Left forelimb (tissue), 1 donor: ENCODE measurements at regions not wholly inside any gene's neighbourhood (a gene's known extent, or its start where the extent isn't known, plus 50 kb on each side); places are given as distances from the start of the nearest gene placed in this dataset.

Experiments
- DNase-seq: peaks from one replicate; pipeline ENCODE4 v3.0.0-alpha.2; 2018; ENCODE audit warnings: low spot score

- DNase-seq = no peak
These were observed 786.6 kb upstream of the SOX9 start for GRCh38 chr17:71334048-71334751.

DNA sequence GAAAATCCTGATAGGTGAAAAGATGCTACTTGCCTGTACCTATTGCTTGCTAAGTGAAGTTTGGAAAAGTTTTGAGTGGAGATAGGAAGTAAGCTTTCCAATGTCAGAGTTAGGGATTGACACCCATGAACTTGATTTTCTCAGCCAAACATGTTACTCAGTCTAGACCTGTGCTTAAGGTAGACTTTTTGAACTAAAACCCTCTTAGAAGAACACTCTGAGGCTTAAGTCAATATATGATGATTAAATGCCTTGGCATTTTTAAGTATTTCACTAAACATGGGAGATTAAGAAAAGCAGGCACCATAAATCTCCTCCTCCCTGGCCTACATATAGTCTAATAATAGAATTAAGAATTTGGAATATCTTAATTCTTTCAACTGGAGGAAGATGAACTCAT, 785.6 kb upstream of the SOX9 start:
- DNase-seq = no peak

GRCh38 chr17:71337938-71338337, 782.9 kb upstream of the SOX9 start:
- DNase-seq = no peak

DNA sequence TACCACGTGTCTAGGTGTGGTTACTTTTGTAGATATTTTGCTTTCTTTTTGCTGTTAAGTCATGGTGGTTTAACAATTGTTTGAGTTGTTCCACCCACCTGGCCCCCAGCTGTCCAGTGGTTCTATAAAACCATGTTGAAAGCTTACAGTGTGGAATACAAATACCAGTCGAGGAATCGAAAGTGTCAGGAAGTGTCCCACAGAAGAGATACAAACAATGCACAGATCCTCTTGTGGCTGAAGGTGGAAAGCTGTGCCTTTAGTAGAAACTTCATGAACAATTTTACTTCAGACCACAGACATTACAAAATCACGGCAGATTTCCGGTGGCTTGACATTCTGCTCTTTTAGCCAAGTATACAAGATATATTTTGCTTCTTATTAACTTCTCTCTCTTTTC, 782.4 kb upstream of the SOX9 start:
- no peak for DNase-seq

DNA sequence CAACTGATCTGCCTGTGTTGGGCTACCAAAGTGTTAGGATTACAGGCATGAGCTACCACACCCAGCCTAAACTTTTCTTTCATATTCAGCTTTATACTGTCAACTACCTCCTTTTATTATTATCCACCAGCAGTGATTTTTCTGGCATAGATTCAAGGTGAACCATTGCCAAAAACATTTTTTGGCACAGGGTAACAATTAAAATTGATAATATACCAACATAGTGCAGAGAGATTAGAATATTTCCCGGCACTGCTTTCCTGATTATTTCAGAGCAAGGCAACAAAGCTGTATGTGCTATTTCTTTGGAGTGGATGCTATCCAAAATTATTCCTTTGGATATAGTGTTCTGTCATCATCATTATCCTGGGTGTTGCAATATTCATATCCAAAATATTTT, 781.6 kb upstream of the SOX9 start:
- no peak for DNase-seq

DNA sequence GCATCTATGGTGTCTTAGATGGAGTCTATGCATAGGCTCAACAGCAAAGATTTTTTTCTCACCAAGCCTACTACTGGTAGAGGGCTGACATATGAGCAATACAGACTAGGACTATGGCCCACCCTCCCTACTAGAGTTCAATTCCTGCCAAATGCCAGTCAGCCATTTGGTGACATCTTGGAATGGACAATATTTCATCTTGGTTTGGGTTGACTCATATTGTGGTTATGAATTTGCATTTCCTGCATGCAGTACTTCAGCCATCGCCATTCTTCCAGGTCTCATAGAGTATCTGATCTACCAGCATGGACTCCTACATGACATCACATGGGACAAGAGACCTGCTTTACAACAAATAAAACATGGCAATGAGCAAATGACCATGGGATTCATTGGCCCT, 778.1 kb upstream of the SOX9 start:
- no peak for DNase-seq

GRCh38 chr17:71349908-71350600, 770.8 kb upstream of the SOX9 start:
- no peak for DNase-seq

- no peak for DNase-seq
These were observed 760.5 kb upstream of the SOX9 start for GRCh38 chr17:71360301-71360700.

DNA sequence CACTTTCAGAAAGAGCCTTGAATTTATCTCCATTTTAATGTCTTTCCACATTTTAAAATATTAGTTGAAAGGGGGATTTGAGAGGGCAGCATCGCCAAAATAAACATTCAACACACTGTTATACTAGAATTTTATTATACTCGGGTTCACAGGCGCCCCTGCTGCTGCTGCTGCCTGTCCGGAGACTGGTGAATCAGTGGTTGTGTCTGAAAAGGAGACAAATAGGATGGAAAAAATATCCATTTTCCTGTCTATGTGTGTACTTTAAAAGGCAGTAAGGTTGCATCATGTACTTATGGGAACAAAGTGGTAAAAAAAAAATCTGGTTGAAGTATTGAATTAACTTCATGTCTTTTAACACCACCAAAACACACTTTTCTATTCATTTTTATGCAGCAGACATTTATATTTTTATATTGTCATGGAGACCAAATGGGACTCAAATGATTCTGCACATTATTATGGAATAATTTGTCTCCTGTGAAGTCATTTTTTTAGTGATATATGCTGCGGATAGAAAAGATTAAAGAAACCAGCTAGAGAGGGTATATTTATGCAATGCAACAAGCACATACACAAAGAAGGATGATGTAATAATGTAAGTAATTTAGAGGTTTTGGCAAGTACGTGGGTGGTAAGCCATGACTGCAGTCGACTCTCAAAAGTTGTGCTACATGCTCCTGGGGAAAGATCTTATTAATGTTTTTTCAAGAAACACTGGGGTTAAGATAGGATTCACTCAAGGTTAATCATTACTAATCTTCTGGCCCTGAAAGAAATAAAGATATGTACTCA, 759.0 kb upstream of the SOX9 start:
- DNase-seq = no peak

DNA sequence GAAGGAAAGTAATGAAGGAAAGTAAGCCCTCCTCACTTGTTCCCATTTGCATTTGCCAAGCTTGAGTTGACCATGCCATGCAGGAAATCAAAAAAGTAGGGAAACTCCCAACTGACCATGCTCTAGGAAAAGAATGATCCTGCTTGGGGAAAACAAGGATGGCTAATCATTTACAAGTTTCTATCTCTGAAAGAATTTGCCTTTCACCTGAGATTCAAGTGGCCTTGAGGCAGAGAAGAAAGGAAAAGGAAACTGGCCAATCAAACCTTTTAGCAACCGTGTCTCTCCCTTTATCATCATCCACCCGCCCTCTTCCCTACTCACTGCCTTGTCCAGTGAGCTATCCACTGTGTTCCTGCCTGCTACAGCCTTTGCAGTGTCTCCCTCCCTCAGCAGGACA, 757.2 kb upstream of the SOX9 start:
- no peak for DNase-seq

GRCh38 chr17:71371809-71372208, 749.0 kb upstream of the SOX9 start:
- DNase-seq = no peak

- no peak for DNase-seq
These were observed 744.9 kb upstream of the SOX9 start for GRCh38 chr17:71375948-71376347.

DNA sequence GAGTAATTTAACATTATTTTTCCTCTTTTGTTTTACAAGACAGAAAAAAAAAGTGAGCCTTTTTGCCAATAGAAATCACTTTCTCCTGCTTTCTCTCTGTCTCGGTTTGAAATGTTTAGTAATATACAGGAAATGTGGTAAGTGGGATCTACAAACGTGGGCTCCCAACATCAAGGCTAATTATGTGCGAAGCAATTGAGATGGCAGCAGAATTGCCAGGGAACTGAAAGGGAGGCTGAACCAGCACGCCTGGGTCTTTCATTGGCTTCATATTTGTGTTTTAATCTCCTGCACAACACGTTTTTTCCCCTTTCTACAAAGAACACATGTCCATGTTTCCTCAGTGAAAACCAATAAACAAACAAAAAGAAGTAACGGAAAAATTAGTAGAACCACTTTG, 743.9 kb upstream of the SOX9 start:
- DNase-seq = no peak

DNA sequence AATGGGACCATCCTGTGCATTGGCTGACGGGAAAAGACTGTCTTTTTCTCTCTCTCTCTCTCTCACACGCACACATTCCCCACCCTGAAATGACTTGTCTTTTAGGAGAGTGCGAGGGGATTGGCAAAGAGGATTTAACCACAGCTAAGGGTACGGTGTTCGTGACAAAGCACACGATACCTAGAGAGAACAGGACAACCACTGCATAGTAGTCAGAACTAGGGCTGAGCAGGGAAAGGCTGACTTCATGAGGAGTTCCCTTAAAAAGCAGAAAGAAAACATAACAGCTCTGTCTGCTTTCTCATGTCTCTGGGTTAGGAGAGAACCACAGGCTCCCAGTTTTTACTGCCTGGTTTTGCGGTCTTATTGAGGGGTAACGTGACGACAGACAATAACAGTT, 742.8 kb upstream of the SOX9 start:
- no peak for DNase-seq

DNA sequence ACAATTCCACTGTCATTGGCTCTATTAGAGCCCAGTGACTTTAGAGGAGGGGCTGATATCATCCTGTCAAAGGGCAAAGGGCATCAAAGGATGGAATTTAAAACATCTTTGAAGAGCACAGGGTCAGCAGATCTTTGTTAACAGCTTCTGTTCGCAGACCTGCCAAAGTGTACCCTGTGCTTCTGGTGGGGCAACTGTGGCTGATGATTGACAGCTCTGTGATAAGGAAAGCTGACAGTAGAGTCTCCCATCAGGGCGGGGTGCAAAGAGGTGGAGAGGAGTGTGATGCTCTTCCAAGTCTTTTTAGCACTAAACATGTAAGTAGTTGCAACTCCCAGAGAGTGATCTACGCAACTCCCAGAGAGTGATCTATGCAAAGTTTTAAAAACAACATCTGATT, 742.1 kb upstream of the SOX9 start:
- no peak for DNase-seq

- no peak for DNase-seq
These were observed 741.3 kb upstream of the SOX9 start for GRCh38 chr17:71379512-71379911.

GRCh38 chr17:71380535-71380934, 740.3 kb upstream of the SOX9 start:
- DNase-seq = no peak

DNA sequence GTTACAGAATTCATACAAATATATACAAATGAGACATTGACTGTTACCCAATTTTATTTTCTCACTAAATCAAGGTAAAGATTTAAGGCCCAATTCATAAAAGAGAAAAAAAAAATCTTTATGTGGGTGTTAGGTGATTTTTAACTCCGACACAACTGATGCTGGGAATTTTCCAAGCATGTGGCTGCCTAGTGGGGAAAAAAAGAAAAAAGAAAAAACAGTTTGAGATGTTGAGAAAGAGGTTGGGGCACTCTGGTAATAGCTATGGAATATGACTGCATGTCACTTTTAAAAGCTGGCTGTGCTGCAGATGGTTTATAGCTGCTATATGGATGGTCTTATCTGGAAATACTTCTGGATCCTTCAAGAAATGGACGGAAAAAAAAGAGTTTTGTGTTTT, 739.9 kb upstream of the SOX9 start:
- no peak for DNase-seq

GRCh38 chr17:71383091-71383490, 737.7 kb upstream of the SOX9 start:
- DNase-seq = no peak

- no peak for DNase-seq
These were observed 733.4 kb upstream of the SOX9 start for GRCh38 chr17:71387456-71387855.

DNA sequence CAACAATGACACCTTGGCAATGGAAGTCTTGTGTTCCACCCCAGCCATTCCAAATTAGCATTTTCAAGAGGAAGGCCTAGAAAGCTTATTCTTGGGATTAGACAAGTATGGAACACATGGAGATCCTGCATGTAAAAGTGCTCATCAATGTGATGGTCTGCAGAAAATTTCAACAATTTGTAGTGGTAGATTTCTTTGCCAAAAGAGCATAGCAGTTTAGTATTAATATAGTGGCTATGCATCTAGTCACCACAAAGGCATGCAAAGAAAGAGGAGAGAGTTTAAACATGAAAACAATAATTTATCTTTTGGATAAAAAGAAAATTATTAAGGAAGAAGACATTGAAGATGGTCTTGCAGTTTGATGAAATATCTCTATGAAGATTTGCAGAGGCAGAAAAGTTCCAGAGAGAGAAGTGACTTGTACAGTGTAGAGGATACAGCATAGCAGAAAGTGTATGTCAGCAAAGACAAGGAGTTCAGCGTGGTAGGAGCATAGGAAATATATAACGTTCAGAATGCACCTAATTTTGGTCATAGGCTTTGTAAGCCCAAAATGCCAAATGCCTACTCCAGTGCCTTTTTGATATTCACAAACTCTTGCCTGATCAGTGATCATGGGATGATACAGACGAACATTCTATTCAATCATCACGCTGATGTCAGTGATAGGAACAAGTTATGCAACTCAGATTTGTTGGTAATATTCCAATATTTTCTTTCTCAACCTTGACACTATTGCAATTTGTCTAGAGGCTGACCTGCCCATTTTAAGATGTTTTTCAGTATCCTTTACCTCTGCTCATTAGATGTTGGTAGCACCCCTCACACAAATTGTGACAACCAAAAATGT, 727.9 kb upstream of the SOX9 start:
- no peak for DNase-seq

DNA sequence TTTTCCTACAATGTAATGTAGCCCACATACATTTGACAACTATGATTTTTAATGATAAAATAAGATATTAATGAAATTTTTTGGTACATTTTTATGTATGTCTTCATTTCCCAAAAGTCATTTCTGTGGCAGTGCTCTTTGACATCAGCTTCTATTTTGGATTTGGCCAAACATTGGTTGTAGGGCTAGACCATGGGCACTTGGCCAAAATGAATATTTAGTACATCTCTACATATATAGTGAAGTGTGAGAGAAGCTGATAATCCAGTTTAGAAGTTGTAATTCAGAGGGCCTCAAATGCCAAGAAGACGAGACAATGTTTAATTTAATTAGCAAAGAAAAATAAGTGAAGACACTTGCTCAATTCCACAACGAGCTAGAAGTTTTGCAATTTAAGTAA, 724.9 kb upstream of the SOX9 start:
- no peak for DNase-seq
